Kidney epithelial cell (primary cell): ENCODE measurements at regions not wholly inside any gene's neighbourhood (a gene's known extent, or its start where the extent isn't known, plus 50 kb on each side); places are given as distances from the start of the nearest gene placed in this dataset.

ENCODE experiments used
- DNase-seq: peaks from one replicate; pipeline ENCODE4 v3.0.0-alpha.2; 2010; ENCODE audit warnings: low read depth
- H3K27me3 ChIP-seq: 2 replicates; pipeline ENCODE4 v1.6.0; 2011; ENCODE audit warnings: low read length; ENCODE audit not compliant: control insufficient read depth, insufficient read depth
- H3K36me3 ChIP-seq: 2 replicates; pipeline ENCODE4 v1.5.1; 2011; ENCODE audit warnings: low read length; ENCODE audit not compliant: control insufficient read depth, insufficient read depth
- H3K4me3 ChIP-seq: 2 replicates; pipeline ENCODE4 v1.5.1; 2011; ENCODE audit warnings: low read depth, mild to moderate bottlenecking, control low read depth, low read length
- TF ChIP-seq, protein P1 (sequence below): IDR thresholded peaks from 2 replicates; pipeline ENCODE4 v1.5.1; 2011; ENCODE audit warnings: mild to moderate bottlenecking, moderate library complexity, low read length, control low read depth, inconsistent platforms; ENCODE audit not compliant: insufficient read depth, poor library complexity, severe bottlenecking

DNA sequence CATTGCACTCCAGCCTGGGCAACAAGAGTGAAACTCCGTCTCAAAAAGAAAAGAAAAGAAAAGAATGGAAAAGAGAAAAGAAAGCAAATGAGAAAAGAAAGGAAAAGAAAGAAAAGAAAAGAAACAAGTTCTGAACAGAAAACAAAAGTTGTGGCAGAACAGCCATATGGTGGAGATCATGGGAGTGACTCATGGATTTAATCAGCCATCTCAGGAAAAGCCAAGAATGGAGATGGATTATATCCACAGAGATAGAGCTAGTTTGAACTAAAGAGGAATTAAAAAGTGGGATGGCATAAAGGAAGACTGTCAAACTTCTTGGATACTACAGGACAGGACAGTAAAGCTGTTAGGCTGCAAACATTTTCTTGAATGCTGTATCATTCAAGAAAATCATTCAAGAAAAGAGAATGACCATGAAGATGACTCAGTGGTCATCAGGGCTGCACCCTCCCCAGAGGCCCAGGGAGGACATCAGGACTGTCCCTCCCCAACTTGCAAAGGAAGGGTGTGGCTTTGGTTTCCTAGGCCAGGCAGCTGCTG is 120.6 kb downstream of the USP22 start:
- TF ChIP-seq, protein P1, sequence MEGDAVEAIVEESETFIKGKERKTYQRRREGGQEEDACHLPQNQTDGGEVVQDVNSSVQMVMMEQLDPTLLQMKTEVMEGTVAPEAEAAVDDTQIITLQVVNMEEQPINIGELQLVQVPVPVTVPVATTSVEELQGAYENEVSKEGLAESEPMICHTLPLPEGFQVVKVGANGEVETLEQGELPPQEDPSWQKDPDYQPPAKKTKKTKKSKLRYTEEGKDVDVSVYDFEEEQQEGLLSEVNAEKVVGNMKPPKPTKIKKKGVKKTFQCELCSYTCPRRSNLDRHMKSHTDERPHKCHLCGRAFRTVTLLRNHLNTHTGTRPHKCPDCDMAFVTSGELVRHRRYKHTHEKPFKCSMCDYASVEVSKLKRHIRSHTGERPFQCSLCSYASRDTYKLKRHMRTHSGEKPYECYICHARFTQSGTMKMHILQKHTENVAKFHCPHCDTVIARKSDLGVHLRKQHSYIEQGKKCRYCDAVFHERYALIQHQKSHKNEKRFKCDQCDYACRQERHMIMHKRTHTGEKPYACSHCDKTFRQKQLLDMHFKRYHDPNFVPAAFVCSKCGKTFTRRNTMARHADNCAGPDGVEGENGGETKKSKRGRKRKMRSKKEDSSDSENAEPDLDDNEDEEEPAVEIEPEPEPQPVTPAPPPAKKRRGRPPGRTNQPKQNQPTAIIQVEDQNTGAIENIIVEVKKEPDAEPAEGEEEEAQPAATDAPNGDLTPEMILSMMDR: no peak
- H3K36me3 ChIP-seq: no peaks in the 10 kb centered on the region
- no peak for DNase-seq
- no peaks in the 10 kb centered on the region for H3K27me3 ChIP-seq
- no peak overlapping the region for H3K4me3 ChIP-seq

DNA sequence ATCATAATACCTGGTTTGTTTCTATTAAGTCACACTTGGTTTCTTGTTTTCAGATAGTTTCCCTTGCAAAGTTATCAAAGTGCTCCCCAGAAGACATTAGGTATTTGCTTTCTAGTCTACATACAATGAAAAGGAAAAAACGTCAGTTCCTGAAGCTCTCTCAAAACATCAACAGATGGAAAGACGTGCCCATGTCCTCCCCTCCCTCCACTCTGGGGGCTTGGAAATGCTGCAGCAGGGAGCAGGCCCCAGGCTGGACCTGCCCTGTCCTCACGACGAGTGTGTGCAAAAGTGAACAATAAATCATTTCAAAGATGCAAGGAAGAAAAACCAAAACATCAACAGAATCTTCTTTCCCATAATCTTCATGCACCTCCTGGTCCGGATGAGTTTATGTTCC is 118.5 kb downstream of the USP22 start:
- TF ChIP-seq, protein P1: no peak
- H3K36me3 ChIP-seq: no peaks in the 10 kb centered on the region
- DNase-seq: no peak
- no peaks in the 10 kb centered on the region for H3K27me3 ChIP-seq
- no peak overlapping the region for H3K4me3 ChIP-seq

DNA sequence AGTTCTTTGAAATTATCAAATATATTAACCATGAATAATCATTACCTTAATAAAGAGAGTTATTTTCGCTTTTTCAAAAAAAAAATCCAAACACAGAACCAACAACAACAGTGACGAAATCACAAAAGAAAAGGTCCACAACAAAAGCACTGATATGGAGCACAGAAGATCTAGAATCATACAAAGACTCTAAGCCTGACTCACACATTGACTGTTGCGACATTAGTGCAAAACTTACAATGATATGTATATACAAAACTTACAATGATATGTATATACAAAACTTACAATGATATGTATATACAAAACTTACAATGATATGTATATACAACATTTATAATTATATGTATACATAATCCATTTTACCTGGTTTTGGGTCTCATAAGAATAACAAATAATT is 117.7 kb downstream of the USP22 start:
- H3K36me3 ChIP-seq: no peaks in the 10 kb centered on the region
- TF ChIP-seq, protein P1: no peak
- no peaks in the 10 kb centered on the region for H3K27me3 ChIP-seq
- no peak overlapping the region for H3K4me3 ChIP-seq
- no peak for DNase-seq

DNA sequence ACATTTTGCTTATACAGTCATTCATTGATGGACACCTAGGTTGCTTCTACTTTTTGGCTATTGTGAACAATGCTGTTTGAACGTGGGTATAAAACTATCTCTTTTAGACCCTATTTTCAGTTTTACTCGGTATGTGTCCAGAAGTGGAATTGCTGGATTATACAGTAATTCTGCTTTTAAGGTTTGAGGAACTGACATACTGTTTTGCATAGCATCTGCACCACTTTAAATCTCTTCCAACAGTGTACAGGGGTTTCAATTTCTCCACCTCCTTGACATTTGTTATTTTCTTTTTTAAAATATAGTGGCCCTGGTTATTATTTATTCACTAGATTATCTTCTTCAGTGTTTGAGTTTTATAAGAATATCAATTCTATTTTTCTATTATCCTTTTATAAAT is 116.9 kb downstream of the USP22 start:
- TF ChIP-seq, protein P1: no peak
- Histone ChIP-seq H3K36me3 (no peaks in the 10 kb centered on the region), H3K4me3 (no peak overlapping the region), H3K27me3 (no peaks in the 10 kb centered on the region)
- no peak for DNase-seq

DNA sequence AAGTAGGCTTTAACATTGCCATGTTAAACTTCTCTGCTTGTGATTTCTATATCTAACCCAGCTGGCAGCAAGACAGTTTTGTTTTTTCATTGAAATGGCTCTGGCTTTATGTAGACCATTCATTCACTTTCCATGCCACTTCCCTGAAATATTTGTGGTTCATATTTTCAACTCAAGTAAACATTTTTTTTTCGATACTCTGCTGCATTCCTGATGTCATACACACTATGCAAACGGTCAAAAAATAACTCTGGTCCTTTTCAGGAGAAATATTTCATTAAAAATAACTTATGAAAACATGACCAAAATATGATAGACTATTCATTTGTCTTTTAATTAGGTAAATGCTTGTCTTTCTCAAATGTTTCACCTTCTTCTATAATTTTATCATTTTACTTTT is 116.3 kb downstream of the USP22 start:
- TF ChIP-seq, protein P1: no peak
- Histone ChIP-seq H3K4me3 (no peak overlapping the region), H3K27me3 (no peaks in the 10 kb centered on the region), H3K36me3 (no peaks in the 10 kb centered on the region)
- DNase-seq: no peak

DNA sequence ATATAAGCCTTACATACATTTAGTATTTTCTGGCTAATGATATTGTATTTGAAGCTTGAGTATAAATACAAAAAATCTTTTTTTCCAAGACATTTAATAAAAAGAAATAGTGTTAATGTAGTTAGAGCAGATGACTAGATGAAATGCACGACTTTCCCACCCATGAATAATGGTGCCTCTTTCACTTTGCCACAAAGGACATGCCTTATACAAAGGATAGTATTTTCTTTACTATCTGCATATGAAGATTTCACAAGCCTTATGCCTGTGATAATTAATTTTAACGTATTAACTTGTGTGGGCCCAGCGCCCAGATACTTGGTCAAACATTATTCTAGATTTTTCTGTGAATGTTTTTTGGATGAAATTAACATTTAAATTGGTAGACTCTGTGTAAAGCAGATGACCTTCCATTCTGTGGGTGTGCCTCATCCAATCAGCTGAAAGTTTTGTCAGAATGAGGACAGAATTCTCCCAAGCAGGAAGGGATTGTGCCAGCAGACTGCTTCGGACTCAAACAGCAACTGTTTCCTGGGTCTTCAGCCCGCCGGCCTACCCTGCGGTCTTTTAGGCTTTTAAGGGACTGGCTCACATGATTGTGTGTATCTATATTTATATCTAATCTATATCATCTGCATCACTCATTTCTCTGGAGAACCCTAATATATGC is 115.4 kb downstream of the USP22 start:
- Histone ChIP-seq H3K4me3 (no peak overlapping the region), H3K27me3 (no peaks in the 10 kb centered on the region), H3K36me3 (no peaks in the 10 kb centered on the region)
- TF ChIP-seq, protein P1: no peak
- DNase-seq: no peak
